Coronary artery (tissue), 2 donors: ENCODE measurements at regions not wholly inside any gene's neighbourhood (a gene's known extent, or its start where the extent isn't known, plus 50 kb on each side); places are given as distances from the start of the nearest gene placed in this dataset.

Experiments used
- DNase-seq: peaks from one replicate; pipeline ENCODE4 v3.0.0-alpha.2; 2017; ENCODE audit warnings: low spot score
- H3K27ac ChIP-seq, 2 donors: fragments of 200-600 bp; sonication (generic); one replicate each; pipeline ENCODE4 v1.5.1; 2016 to 2019
- H3K4me3 ChIP-seq: fragments of 200-600 bp; sonication (generic); 2 replicates; pipeline ENCODE4 v1.5.1; 2016; ENCODE audit warnings: mild to moderate bottlenecking, moderate library complexity
- CTCF ChIP-seq: fragments of 200-600 bp; sonication (generic); IDR thresholded peaks from one replicate; pipeline ENCODE4 v1.5.1; 2019; ENCODE audit warnings: antibody characterized with exemption

GRCh38 chr6:166862978-166863530 lies 93.3 kb downstream of the RNASET2 start:
- TF ChIP-seq CTCF = no peak
- no peak overlapping the region for H3K27ac ChIP-seq
- peak overlapping the region; percentile 72 for H3K4me3 ChIP-seq
- no peak for DNase-seq

GRCh38 chr6:166862287-166862977 lies 93.9 kb downstream of the RNASET2 start:
- no peak for TF ChIP-seq CTCF
- Histone ChIP-seq H3K27ac (no peak overlapping the region), H3K4me3 (peak overlapping the region; percentile 72)
- no peak for DNase-seq

- TF ChIP-seq CTCF = no peak
- Histone ChIP-seq H3K27ac (no peak overlapping the region), H3K4me3 (peak overlapping the region; percentile 72)
- no peak for DNase-seq
These were observed 94.4 kb downstream of the RNASET2 start for GRCh38 chr6:166861961-166862286.

GRCh38 chr6:166861304-166861703 lies 95.0 kb downstream of the RNASET2 start:
- no peak for TF ChIP-seq CTCF
- DNase-seq = no peak
- peak overlapping the region; percentile 72 for H3K4me3 ChIP-seq
- no peak overlapping the region for H3K27ac ChIP-seq

- TF ChIP-seq CTCF = no peak
- no peak overlapping the region for H3K4me3 ChIP-seq
- no peak overlapping the region for H3K27ac ChIP-seq
- DNase-seq = no peak
These were observed 96.0 kb downstream of the RNASET2 start for GRCh38 chr6:166860392-166860791.

GRCh38 chr6:166855416-166855815 lies 100.9 kb downstream of the RNASET2 start:
- H3K4me3 ChIP-seq = no peak overlapping the region
- DNase-seq = no peak
- TF ChIP-seq CTCF = no peak
- H3K27ac ChIP-seq = no peak overlapping the region
